HepG2 (cell line): ENCODE measurements at regions not wholly inside any gene's neighbourhood (a gene's known extent, or its start where the extent isn't known, plus 50 kb on each side); places are given as distances from the start of the nearest gene placed in this dataset.

ENCODE experiments used
- CREM ChIP-seq, 2 experiments: sonication (generic) in 1 of 2; formaldehyde crosslinking in 1 of 2; IDR thresholded peaks; 2 replicates each; pipeline versions ENCODE4 v1.4.0 to v1.6.1; 2016 to 2020; ENCODE audit warnings: antibody characterized with exemption in 1 of 2, mild to moderate bottlenecking in 1 of 2, missing genetic modification reagents in 1 of 2
- CTCF ChIP-seq: sonication (generic); formaldehyde crosslinking; IDR thresholded peaks from 2 replicates; pipeline ENCODE4 v1.5.0; 2020; ENCODE audit warnings: mild to moderate bottlenecking, missing genetic modification reagents, moderate library complexity
- IRX3 ChIP-seq: sonication (generic); formaldehyde crosslinking; IDR thresholded peaks from 2 replicates; pipeline ENCODE4 v1.8.1; 2023; ENCODE audit warnings: mild to moderate bottlenecking, low read depth, missing genetic modification reagents, borderline replicate concordance
- JUN ChIP-seq: sonication (generic); formaldehyde crosslinking; IDR thresholded peaks from 2 replicates; pipeline ENCODE4 v1.4.0; 2020; ENCODE audit warnings: mild to moderate bottlenecking, missing genetic modification reagents
- MYC ChIP-seq: sonication (generic); formaldehyde crosslinking; IDR thresholded peaks from 2 replicates; pipeline ENCODE4 v1.9.0; 2021; ENCODE audit warnings: missing genetic modification reagents, borderline replicate concordance
- RBAK ChIP-seq: sonication (generic); formaldehyde crosslinking; IDR thresholded peaks from 2 replicates; pipeline ENCODE4 v1.5.1; 2020; ENCODE audit warnings: mild to moderate bottlenecking, missing genetic modification reagents
- RELA ChIP-seq: sonication (generic); formaldehyde crosslinking; IDR thresholded peaks from 2 replicates; pipeline ENCODE4 v1.4.0; 2020; ENCODE audit warnings: missing genetic modification reagents
- TCF7L2 ChIP-seq: IDR thresholded peaks from 2 replicates; pipeline ENCODE4 v1.6.1; 2011; ENCODE audit warnings: mild to moderate bottlenecking, low read depth, low read length, moderate library complexity
- ZNF138 ChIP-seq: sonication (generic); formaldehyde crosslinking; IDR thresholded peaks from 2 replicates; pipeline ENCODE4 v1.5.0; 2020; ENCODE audit warnings: mild to moderate bottlenecking, low read depth, missing genetic modification reagents
- ZNF629 ChIP-seq: sonication (generic); formaldehyde crosslinking; conservative IDR thresholded peaks from 2 replicates; pipeline ENCODE4 v1.5.0; 2020; ENCODE audit warnings: missing genetic modification reagents
- ZNF878 ChIP-seq: sonication (generic); formaldehyde crosslinking; IDR thresholded peaks from 2 replicates; pipeline ENCODE4 v1.8.1; 2023; ENCODE audit warnings: mild to moderate bottlenecking, missing genetic modification reagents, moderate library complexity

- TF ChIP-seq TCF7L2 (no peak), CTCF (CRISPR knock-in tag) (no peak), MYC (CRISPR knock-in tag) (no peak), IRX3 (CRISPR knock-in tag) (no peak), CREM (IDR thresholded peaks at IDR 0.05) (no peak), CREM (CRISPR knock-in tag; IDR thresholded peaks at IDR 0.05) (no peak), ZNF878 (CRISPR knock-in tag) (no peak), RBAK (no peak), ZNF629 (CRISPR knock-in tag) (no peak), ZNF138 (CRISPR knock-in tag) (no peak), RELA (no peak), JUN (no peak)
Observed at GRCh38 chr2:238667008-238667407, 180.9 kb upstream of the TWIST2 start.
